ENCODE measurements at regions not wholly inside any gene's neighbourhood (a gene's known extent, or its start where the extent isn't known, plus 50 kb on each side); places are given as distances from the start of the nearest gene placed in this dataset.

DNA sequence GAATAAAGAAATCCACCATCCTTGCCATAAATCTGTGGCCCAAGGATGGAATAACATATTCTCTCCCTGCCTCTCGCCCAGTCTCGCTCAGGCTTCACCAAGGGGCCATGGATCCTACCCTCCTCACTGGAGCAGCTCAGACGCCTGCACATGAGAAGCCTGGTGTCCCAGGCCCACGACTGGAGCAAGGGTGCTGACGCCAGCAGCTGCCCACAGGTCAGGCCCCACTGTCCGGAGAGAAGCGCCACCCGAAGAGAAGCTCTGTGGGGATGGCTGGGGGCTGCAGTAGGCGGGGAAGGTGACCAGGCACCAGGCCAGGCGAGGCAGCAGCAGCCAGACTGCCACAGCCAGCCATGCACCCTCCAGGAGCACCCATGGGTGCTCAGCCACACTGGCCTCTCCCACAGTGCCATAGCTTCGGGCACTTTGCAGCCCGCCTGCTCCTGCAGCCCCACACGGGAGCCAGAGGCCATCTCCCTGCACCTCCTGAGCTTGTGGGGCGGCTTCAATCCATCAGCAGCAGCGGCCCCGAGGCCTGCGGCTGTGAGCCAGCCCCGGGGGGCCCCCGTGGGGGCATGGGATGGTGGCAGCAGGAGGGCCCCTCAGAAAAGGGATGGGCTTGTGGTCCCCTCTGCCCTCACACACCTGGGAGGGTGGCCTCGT, 286.2 kb upstream of the SGK1 start:
- peak in 1 of 4 donors; percentile 18 for ATAC-seq
- intact Hi-C loops (cut with DNase I) = no loop called here
- Histone ChIP-seq H3K27me3 (no peaks in the 10 kb centered on the region), H3K9me3 (peaks cover 0 to 19% (median 8%) of the 10 kb centered on the region in 12 donors), H3K4me3 (no peak overlapping the region), H3K27ac (no peak overlapping the region), H3K36me3 (no peaks in the 10 kb centered on the region), H3K4me1 (no peaks in the 10 kb centered on the region)
- WGBS, 4 donors = 90 to 98% (median 92%) methylated on average over 9 to 20 of the region's 20 CpGs
- TF ChIP-seq POLR2A (IDR thresholded peaks at IDR 0.05) = no peak
- TF ChIP-seq, protein P1, sequence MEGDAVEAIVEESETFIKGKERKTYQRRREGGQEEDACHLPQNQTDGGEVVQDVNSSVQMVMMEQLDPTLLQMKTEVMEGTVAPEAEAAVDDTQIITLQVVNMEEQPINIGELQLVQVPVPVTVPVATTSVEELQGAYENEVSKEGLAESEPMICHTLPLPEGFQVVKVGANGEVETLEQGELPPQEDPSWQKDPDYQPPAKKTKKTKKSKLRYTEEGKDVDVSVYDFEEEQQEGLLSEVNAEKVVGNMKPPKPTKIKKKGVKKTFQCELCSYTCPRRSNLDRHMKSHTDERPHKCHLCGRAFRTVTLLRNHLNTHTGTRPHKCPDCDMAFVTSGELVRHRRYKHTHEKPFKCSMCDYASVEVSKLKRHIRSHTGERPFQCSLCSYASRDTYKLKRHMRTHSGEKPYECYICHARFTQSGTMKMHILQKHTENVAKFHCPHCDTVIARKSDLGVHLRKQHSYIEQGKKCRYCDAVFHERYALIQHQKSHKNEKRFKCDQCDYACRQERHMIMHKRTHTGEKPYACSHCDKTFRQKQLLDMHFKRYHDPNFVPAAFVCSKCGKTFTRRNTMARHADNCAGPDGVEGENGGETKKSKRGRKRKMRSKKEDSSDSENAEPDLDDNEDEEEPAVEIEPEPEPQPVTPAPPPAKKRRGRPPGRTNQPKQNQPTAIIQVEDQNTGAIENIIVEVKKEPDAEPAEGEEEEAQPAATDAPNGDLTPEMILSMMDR (IDR thresholded peaks at IDR 0.05) = no peak
- no peak for DNase-seq

DNA sequence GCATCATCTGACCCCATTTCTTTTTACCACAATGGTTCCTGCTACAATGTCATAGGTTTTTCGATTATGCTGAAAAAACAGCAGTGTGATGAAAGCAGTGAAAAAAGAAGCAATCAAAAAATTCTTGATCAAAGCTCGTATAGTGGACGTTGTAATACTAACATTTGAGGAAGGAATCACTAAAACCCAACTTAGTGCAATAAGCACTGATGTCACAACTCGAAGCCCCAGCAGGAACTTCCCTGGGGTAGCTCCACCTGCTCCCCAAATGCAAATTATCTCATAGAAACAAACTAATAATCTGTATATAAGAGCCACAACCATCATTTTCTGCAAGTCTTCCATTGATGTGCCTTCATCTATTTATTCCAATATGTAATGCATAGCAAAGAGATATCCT, 285.6 kb upstream of the SGK1 start:
- ATAC-seq (no peak), DNase-seq (no peak)
- H3K36me3 ChIP-seq = no peaks in the 10 kb centered on the region
- no peak for TF ChIP-seq POLR2A (IDR thresholded peaks at IDR 0.05)
- TF ChIP-seq, protein P1 (IDR thresholded peaks at IDR 0.05) = no peak
- H3K27me3 ChIP-seq = no peaks in the 10 kb centered on the region
- intact Hi-C loops (cut with DNase I) = no loop called here
- H3K4me1 ChIP-seq = no peaks in the 10 kb centered on the region
- H3K9me3 ChIP-seq = peaks cover 0 to 19% (median 8%) of the 10 kb centered on the region in 12 donors
- no peak overlapping the region for H3K4me3 ChIP-seq
- no peak overlapping the region for H3K27ac ChIP-seq
- 89 to 93% (median 91%) methylated on average over 4 of the region's 4 CpGs for WGBS, 4 donors

DNA sequence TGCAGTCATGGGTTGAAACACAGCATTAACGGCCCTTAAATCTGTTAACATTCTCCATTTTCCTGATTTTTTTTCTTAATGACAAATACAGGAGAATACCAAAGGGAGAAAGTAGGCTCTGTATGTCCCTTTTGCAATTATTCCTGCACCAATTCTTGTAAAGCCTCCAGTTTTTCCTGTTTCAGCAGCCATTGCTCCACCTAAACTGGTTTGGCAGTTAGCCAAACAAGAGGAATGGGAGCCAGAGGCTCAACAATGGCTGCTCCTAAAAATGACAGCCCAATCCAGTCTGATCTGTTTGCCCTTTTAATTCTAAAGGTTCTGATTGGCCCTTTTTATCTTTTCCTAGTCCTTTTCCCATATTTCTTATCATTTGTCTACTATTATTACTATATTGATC, 284.2 kb upstream of the SGK1 start:
- WGBS, 4 donors = 64 to 78% (median 71%) methylated on average over 1 of the region's 1 CpG
- Histone ChIP-seq H3K27me3 (no peaks in the 10 kb centered on the region), H3K9me3 (peaks cover 0 to 19% (median 8%) of the 10 kb centered on the region in 12 donors), H3K27ac (no peak overlapping the region), H3K4me3 (no peak overlapping the region), H3K36me3 (no peaks in the 10 kb centered on the region), H3K4me1 (no peaks in the 10 kb centered on the region)
- no peak for ATAC-seq
- intact Hi-C loops (cut with DNase I) = no loop called here
- no peak for TF ChIP-seq POLR2A (IDR thresholded peaks at IDR 0.05)
- TF ChIP-seq, protein P1 (IDR thresholded peaks at IDR 0.05) = no peak
- DNase-seq = no peak

DNA sequence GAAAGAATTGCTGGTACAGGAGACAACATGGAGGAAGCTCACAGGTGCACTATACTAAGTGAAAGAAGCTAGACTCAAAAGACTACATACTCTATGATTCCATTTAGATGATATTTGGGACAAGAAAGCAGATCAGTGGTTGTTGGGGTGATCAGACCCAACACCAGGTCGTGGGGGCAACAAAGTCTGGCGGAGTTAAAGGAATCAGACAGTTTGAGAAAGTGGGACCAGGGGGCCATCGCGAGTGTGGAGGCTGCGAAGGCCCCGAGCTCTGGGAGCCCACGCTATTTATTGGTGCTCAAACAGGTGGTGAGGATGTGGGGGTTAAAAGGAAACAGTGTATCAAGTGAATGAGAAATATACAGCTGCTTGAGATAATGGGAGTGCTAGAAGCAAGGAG, 282.8 kb upstream of the SGK1 start:
- DNase-seq (no peak), ATAC-seq (no peak)
- 81 to 94% (median 93%) methylated on average over 7 of the region's 7 CpGs for WGBS, 4 donors
- peaks cover 0 to 19% (median 8%) of the 10 kb centered on the region in 12 donors for H3K9me3 ChIP-seq
- no peaks in the 10 kb centered on the region for H3K27me3 ChIP-seq
- H3K4me1 ChIP-seq = peaks cover 0 to 5% (median 0%) of the 10 kb centered on the region in 12 donors
- TF ChIP-seq POLR2A (IDR thresholded peaks at IDR 0.05) = no peak
- TF ChIP-seq, protein P1 (IDR thresholded peaks at IDR 0.05) = no peak
- no peak overlapping the region for H3K4me3 ChIP-seq
- H3K36me3 ChIP-seq = no peaks in the 10 kb centered on the region
- no peak overlapping the region for H3K27ac ChIP-seq
- intact Hi-C loops (cut with DNase I) = no loop called here

Measured in heart left ventricle (tissue), 16 donors.